Cerebellar nuclear complex (tissue), 1 donor: ENCODE measurements at regions not wholly inside any gene's neighbourhood (a gene's known extent, or its start where the extent isn't known, plus 50 kb on each side); places are given as distances from the start of the nearest gene placed in this dataset.
"Not testable (repeated sequence)": the region's sequence is repeated elsewhere in the genome, so short reads cannot be mapped to it uniquely, and the experiment has no call there.

Experiments
- DNase-seq, 2 experiments: peaks; one replicate each; lab custom pipeline; 2025; lab: John Stamatoyannopoulos, UW

GRCh38 chr15:95739131-95739530 lies 591.4 kb upstream of the NR2F2 start:
- DNase-seq, result no peak

- DNase-seq, result no peak
Observed at GRCh38 chr15:95741830-95742229, 588.7 kb upstream of the NR2F2 start.

GRCh38 chr15:95742256-95742655 lies 588.2 kb upstream of the NR2F2 start:
- no peak for DNase-seq

- no peak for DNase-seq
Observed at GRCh38 chr15:95742836-95743235, 587.7 kb upstream of the NR2F2 start.

- DNase-seq, result no peak
Observed at GRCh38 chr15:95757171-95757570, 573.3 kb upstream of the NR2F2 start.

- no peak for DNase-seq
Observed at GRCh38 chr15:95758451-95758850, 572.0 kb upstream of the NR2F2 start.

GRCh38 chr15:95758851-95759250 lies 571.6 kb upstream of the NR2F2 start:
- DNase-seq, result no peak

GRCh38 chr15:95760508-95760907 lies 570.0 kb upstream of the NR2F2 start:
- no peak for DNase-seq

- DNase-seq, result no peak
Observed at GRCh38 chr15:95761501-95762165, 568.9 kb upstream of the NR2F2 start.

- DNase-seq, result no peak
Observed at GRCh38 chr15:95763426-95763825, 567.1 kb upstream of the NR2F2 start.

- no peak for DNase-seq
Observed at GRCh38 chr15:95765161-95765560, 565.3 kb upstream of the NR2F2 start.

- no peak for DNase-seq
Observed at GRCh38 chr15:95770196-95770595, 560.3 kb upstream of the NR2F2 start.

- no peak for DNase-seq
Observed at GRCh38 chr15:95772982-95773381, 557.5 kb upstream of the NR2F2 start.

- DNase-seq, result no peak
Observed at GRCh38 chr15:95784508-95784907, 546.0 kb upstream of the NR2F2 start.

- DNase-seq, result not testable (repeated sequence)
Observed at GRCh38 chr15:95785276-95785675, 545.2 kb upstream of the NR2F2 start.

- DNase-seq, result no peak
Observed at GRCh38 chr15:95793231-95793630, 537.3 kb upstream of the NR2F2 start.

- no peak for DNase-seq
Observed at GRCh38 chr15:95795386-95795785, 535.1 kb upstream of the NR2F2 start.

- no peak for DNase-seq
Observed at GRCh38 chr15:95799286-95800200, 531.0 kb upstream of the NR2F2 start.

GRCh38 chr15:95804484-95804883 lies 526.0 kb upstream of the NR2F2 start:
- no peak for DNase-seq

- no peak for DNase-seq
Observed at GRCh38 chr15:95812491-95812890, 518.0 kb upstream of the NR2F2 start.

GRCh38 chr15:95814908-95815307 lies 515.6 kb upstream of the NR2F2 start:
- no peak for DNase-seq

GRCh38 chr15:95816591-95816990 lies 513.9 kb upstream of the NR2F2 start:
- no peak for DNase-seq

GRCh38 chr15:95822961-95823360 lies 507.5 kb upstream of the NR2F2 start:
- DNase-seq, result no peak
